GM12878 (cell line): ENCODE measurements at regions not wholly inside any gene's neighbourhood (a gene's known extent, or its start where the extent isn't known, plus 50 kb on each side); places are given as distances from the start of the nearest gene placed in this dataset.

ENCODE experiments used
- ATF2 ChIP-seq: IDR thresholded peaks from 2 replicates; pipeline ENCODE4 v1.6.1; 2012; ENCODE audit warnings: low read length, inconsistent platforms
- CEBPZ ChIP-seq: fragments of 150-350 bp; IDR thresholded peaks from 2 replicates; pipeline ENCODE4 v1.6.1; 2016; ENCODE audit warnings: low read depth, low read length
- CHD2 ChIP-seq: IDR thresholded peaks from 2 replicates; pipeline ENCODE4 v1.6.1; 2011; ENCODE audit warnings: low read depth, low read length, improper control_type of control experiment, borderline replicate concordance
- CTCF ChIP-seq, 3 experiments: IDR thresholded peaks in 2 of 3; conservative IDR thresholded peaks in 1 of 3; 2 replicates each; pipeline ENCODE4 v1.5.1; 2011; ENCODE audit warnings: low read depth in 3 of 3, low read length in 3 of 3, mild to moderate bottlenecking in 3 of 3, control low read depth in 2 of 3, moderate library complexity in 2 of 3, inconsistent platforms in 1 of 3, mixed read lengths in 1 of 3; ENCODE audit not compliant: control insufficient read depth in 2 of 3, insufficient read depth in 1 of 3; ENCODE audit errors: extremely low read depth in 1 of 3
- EP300 ChIP-seq, 2 experiments: fragments of 150-350 bp in 1 of 2; IDR thresholded peaks; 2 replicates each; pipeline ENCODE4 v1.6.1; 2011 to 2012; ENCODE audit warnings: low read depth in 2 of 2, low read length in 2 of 2, borderline replicate concordance in 1 of 2, improper control_type of control experiment in 1 of 2, inconsistent platforms in 1 of 2; ENCODE audit not compliant: control insufficient read depth in 1 of 2
- EZH2 ChIP-seq: IDR thresholded peaks from 2 replicates; pipeline ENCODE4 v1.6.1; 2012; ENCODE audit warnings: low read depth, mild to moderate bottlenecking, control low read depth, inconsistent platforms, low read length, borderline replicate concordance; ENCODE audit not compliant: control insufficient read depth
- HDAC6 ChIP-seq: fragments of 200-600 bp; sonication (generic); IDR thresholded peaks from one replicate; pipeline ENCODE4 v1.8.0; 2017; ENCODE audit warnings: antibody characterized with exemption; ENCODE audit not compliant: unreplicated experiment
- JUND ChIP-seq: IDR thresholded peaks from 2 replicates; pipeline ENCODE4 v1.6.1; 2012; ENCODE audit warnings: low read depth, mild to moderate bottlenecking, low read length, improper control_type of control experiment, moderate library complexity
- NFIC ChIP-seq: IDR thresholded peaks from 2 replicates; pipeline ENCODE4 v1.6.1; 2012; ENCODE audit warnings: low read depth, mild to moderate bottlenecking, inconsistent platforms, low read length, moderate library complexity
- PBX3 ChIP-seq: IDR thresholded peaks from 2 replicates; pipeline ENCODE4 v1.6.1; 2011; ENCODE audit warnings: mild to moderate bottlenecking, low read depth, low read length, moderate library complexity; ENCODE audit not compliant: insufficient replicate concordance
- SPI1 ChIP-seq: IDR thresholded peaks from 2 replicates; pipeline ENCODE4 v1.6.1; 2011; ENCODE audit warnings: low read depth, mild to moderate bottlenecking, low read length, moderate library complexity, borderline replicate concordance; ENCODE audit not compliant: insufficient read depth
- SREBF2 ChIP-seq: IDR thresholded peaks from 2 replicates; pipeline ENCODE4 v1.6.1; 2012; ENCODE audit warnings: mild to moderate bottlenecking, low read length

- no peak for TF ChIP-seq JUND
- no peak for TF ChIP-seq CEBPZ
- no peak for TF ChIP-seq CHD2
- TF ChIP-seq HDAC6 = no peak
- no peak for TF ChIP-seq SPI1
- TF ChIP-seq NFIC = no peak
- TF ChIP-seq ATF2 = no peak
- TF ChIP-seq SREBF2 = no peak
- TF ChIP-seq CTCF (IDR thresholded peaks at IDR 0.05 in 2 of 3, conservative IDR thresholded peaks at IDR 0.05 in 1 of 3; ENCODE audit: control insufficient read depth in 2 of 3, extremely low read depth in 1 of 3, insufficient read depth in 1 of 3, low read depth in 3 of 3, low read length in 3 of 3) = no peak
- no peak for TF ChIP-seq EZH2
- TF ChIP-seq EP300 (IDR thresholded peaks at IDR 0.05; ENCODE audit: borderline replicate concordance in 1 of 2, control insufficient read depth in 1 of 2, low read depth in 2 of 2, low read length in 2 of 2) = no peak
- no peak for TF ChIP-seq PBX3
Measured at GRCh38 chr5:2224689-2225088, 342.0 kb upstream of the IRX4 start.
